ENCODE measurements at regions not wholly inside any gene's neighbourhood (a gene's known extent, or its start where the extent isn't known, plus 50 kb on each side); places are given as distances from the start of the nearest gene placed in this dataset.

GRCh38 chr2:145078923-145079322 lies 559.0 kb upstream of the ZEB2 start:
- TF ChIP-seq CTCF (IDR thresholded peaks at IDR 0.05) (no peak), POLR2AphosphoS5 (IDR thresholded peaks at IDR 0.05) (no peak), POLR2A (IDR thresholded peaks at IDR 0.05) (no peak)
